ENCODE measurements at regions not wholly inside any gene's neighbourhood (a gene's known extent, or its start where the extent isn't known, plus 50 kb on each side); places are given as distances from the start of the nearest gene placed in this dataset.
"Not testable (repeated sequence)": the region's sequence is repeated elsewhere in the genome, so short reads cannot be mapped to it uniquely, and the experiment has no call there.

DNA sequence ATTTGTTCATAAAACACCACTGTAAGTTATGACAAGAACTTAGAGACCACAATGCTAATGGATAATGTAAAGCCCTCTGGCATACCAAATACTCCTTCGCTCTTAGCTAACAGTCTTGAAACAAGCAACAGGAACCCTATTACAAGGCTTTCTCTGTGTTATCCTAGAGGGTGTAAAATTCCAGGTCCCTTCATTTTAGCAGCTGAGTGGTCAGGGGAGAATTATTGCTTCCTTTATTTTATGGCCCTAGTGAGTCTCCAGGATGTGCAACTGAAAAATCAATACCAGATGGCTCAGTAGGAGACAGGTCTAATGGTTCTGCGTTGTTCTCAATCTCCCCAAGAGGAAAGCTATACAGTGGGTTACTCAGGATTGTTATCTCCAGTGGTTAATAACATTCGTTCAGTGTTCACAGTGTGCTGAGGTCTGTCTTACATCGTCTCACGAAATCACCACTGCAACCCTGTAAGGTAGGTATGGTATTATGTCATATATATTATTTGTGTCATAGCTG, 172.7 kb upstream of the CNOT2 start:
- DNase-seq, result no peak

DNA sequence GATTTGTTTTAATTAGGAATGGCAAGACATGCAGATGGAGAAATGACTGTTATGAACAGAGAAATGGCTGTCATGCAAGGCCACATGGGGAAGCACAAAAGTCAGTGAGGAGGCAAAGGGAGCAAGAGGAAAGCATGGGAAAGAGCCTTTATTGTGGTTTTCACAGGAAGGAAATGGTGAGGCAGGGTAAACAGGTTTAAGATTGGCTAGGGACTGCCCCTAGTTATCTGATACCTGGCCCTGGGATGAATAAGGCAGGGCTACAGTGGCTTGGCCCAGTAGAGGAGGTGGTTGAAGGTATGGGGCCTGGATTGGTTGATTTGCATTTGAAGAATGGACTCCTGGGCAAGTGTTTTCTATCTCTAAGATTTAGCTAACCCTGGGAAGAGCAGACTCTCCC, 168.7 kb upstream of the CNOT2 start:
- DNase-seq, result no peak

DNA sequence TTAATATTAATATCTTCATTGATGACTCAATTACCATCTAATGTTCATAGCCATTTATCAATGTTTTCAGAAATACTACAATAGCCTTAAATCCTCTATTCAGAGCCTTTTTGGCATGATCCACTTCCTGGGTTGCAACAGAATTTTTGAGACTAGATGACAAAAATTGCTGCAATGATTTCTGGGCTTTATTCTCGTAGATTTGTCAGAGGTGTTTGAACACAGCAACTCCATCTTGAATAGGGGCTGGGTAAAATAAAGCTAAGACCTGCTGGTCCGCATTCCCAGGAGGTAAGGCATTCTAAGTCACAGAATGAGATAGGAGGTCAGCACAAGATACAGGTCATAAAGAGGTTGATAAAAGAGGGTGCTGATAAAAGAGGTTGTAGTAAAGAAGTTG, 165.8 kb upstream of the CNOT2 start:
- DNase-seq, result no peak

DNA sequence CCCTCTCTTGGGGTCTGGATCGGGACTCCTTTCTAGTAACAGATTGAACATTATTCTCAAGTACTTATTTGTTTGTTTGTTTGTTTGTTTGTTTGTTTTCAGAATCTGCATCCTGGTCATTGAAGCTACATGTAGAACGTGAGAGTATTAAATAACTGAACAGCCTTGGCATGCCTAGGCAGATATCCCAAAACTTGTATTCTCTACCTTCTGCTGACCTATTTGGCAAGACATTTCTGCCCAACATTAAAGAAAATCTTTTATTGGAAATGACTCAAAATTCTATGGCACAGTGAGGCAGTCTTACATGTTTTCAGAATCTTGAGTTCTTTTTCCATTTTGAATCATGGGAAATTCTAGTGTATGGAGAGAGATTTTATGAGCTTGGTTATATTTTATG, 165.1 kb upstream of the CNOT2 start:
- DNase-seq, result no peak

DNA sequence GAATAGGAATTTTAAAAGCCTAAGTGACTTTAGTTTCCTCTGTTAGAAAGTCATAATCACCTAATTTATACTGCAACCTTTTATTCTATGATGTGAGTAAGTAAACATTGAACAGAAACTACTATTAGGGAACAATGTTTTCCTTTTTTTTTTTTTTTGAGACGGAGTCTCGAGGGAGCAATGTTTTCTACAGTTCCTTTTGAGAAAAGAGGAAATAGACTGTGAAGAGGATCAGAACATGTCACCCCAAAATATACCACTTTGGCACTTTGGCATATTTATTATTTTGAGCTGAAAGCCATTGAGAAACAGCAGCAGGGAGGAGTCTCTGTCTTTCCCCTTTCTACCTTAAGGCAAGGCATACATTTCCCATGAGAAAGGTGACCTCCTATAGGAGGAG, 162.7 kb upstream of the CNOT2 start:
- DNase-seq, result no peak

DNA sequence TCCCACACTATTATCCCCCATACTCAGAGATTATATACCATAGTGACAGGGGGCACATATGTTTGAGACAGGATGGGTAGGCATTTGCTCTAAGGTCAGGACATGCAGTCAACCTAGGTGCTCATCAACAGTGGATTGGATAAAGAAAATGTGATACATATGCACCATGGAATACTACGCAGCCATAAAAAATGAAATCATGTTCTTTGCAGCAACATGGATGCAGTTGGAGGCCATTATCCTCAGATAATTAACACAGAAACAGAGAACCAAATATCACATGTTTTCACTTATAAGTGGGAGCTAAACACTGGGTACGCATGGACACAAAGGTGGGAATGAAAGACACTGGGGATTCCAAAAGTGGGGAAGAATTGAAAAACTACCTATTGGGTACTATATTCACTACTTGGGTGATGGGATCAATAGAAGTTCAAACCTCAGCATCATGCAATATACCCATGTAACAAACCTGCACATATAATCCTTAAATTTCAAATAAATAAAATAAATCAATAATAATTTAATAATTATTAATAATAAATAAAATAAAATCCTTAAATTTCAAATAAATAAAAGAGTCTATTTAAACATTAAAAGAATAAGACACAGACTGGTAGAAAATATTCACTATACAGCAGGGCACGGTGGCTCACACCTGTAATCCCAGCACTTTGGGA, 160.1 kb upstream of the CNOT2 start:
- DNase-seq, result no peak

DNA sequence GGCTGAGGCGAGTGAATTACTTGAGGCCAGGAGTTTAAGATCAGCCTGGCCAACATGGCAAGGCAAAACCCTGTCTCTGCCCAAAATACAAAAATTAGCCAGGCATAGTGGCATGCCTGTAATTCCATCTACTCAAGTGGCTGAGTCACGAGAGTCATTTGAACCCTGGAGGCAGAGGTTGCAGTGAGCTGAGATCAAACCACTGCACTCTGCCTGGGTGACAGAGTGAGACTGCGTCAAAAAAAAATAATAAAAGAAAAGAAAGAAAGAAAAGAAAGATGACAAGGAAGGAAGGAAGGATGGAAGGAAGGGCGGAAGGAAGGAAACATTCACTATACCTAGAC, 159.6 kb upstream of the CNOT2 start:
- no peak for DNase-seq

DNA sequence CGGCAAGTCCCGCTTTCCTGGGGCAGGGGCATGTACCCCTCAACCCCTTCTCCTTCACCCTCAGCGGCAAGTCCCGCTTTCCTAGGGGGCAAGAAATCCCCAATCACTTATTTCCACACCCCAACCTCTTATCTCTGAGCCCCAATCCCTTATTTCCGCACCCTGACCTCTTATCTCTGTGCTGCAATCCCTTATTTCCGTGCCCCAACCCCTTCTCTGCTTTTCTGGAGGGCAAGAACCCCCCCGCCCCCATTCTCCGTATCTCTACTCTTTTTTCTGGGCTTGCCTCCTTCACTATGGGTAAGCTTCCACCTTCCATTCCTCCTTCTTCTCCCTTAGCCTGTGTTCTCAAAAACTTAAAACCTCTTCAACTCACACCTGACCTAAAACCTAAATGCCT, 156.9 kb upstream of the CNOT2 start:
- DNase-seq, result not testable (repeated sequence)

DNA sequence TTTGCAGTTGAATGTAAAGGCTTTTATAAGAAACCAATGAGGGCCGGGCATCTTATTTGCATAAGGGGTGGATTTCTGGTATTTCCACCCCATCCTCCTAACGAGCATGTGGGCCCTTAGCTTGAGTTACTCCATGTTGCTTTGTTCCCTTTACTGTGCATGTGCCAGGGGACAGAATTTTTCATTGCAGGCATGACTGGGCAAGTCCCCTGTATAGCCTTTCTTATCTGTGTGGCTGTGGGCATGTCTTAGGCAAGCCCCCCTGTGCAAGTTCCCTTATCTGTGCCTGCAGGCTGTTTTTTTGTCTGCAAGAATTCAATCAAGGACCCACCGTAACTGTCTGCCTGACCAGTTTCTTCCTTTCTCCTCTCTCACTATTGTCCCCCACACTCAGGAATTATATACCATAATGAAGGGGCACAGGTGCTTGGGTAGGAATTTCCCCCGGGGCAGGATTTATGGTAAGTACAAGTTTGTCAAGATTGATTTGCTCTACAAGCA, 152.2 kb upstream of the CNOT2 start:
- no peak for DNase-seq

DNA sequence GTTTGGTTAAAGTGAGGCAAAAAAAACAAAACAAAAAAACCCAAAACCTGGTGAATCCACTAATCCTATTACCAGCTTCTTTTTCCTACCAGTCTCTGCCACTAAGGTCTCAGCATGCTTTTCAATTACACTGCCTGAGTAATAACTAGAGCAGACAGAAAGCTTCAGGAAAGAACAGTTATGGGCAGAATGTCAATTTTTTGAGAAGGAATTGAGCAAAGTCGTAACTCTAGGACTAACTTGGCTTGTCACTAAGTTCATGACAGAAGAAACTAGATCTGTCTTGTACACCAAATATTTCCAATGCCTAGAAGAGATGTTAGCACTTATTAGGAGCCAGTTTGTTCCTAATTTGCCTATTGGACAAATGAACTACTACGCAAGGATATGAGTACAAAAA, 148.8 kb upstream of the CNOT2 start:
- DNase-seq, result peak in 1 of 14 donors; percentile 51

DNA sequence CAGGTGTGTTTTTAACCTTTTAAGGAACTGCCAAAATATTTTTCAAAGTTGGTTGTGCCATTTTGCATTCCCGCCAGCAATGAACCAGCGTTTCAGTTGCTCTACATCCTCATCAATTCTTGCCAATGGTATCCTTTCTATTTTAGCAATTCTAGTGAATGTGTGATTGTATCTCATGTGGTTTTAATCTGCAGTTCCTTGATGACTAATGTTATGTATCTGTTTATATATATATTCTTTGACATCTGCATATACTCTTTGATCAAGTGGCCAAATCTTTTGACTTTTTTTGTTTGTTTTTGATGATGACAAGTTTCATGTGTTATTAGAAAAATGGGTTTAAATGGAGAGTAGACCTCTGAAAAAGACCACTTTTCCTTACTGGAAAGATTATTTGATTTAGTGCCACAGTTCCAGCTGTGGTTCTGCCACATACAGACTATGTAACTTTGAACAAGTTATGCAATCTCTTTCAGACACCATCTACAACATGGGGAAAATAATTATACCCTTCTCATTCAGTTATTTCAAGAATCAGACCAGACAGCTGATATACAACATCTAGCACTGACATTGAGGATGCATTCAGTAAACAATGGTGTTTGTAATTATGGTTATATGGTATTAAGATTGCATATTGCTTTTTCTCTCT, 146.3 kb upstream of the CNOT2 start:
- DNase-seq, result no peak

DNA sequence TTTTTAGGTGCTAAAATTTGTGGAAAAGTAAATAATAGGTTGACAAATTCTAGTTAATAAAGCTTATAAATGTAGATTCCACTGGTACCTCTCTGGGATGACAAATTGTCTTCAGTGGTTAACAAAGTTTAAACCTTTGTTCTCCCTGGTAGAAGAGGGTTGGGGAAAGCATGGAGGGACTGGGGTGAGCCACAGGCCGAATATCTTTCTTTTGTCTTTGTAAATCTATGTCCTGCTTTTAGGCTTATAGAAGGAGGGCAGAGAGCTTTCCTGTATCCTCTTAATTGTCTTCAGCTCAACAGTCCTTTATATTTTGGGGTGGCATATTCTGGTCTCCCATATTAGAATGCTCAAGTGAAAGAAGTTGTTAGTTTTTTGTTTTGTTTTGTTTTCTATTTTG, 142.2 kb upstream of the CNOT2 start:
- no peak for DNase-seq

DNA sequence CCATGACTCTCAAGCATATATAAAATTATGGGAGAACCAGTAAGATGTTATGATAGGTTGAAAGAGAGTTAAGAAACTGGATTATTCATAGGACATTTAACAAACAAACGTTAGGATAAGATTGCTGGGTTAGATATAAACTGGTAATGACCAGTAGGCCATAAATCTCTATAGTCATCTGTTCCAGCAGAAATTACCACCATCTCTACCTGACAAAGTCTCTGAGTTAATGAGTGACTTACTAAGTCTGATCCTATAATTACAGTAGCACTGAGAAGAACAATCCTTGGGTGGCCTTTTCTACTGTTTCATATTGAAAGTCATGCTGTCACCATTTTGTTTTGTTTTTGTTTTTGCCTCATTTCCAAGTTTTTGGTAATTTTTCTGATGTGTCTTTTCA, 136.9 kb upstream of the CNOT2 start:
- no peak for DNase-seq

DNA sequence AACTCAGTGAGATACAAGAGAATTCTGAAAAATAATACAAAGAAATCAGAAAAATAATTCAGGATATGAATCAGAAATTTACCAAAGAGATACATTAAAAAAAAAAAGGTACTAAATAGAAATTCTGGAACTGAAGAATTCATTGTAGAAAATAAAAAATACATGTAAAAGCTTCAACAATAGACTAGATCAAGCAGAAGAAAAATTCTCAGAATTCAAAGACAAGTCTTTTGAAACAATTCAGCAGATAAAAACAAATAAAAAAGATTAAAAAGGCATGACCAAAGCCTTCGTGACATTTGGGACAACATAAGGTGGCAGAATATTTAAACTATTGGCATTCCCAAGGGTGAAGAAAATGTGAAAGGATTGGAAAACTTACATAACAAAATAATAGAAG, 133.1 kb upstream of the CNOT2 start:
- no peak for DNase-seq

DNA sequence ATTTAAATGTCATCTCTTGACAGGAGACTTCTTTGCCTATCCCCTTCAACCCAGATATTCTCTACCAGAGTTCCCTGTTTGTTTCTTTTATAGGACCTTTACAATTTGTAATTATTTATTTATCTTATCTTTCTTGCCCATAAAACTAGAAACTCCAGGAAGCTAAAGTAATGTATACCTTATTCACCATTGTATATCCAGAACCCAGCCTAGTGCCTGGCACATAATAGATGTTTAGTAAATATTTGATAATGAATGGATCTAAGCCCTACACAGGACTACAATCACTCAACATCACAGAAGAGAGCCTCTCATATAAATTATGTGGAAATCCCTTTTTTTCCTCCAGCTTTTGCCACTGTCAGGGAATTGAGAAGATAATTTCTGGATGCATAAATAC, 125.6 kb upstream of the CNOT2 start:
- no peak for DNase-seq

DNA sequence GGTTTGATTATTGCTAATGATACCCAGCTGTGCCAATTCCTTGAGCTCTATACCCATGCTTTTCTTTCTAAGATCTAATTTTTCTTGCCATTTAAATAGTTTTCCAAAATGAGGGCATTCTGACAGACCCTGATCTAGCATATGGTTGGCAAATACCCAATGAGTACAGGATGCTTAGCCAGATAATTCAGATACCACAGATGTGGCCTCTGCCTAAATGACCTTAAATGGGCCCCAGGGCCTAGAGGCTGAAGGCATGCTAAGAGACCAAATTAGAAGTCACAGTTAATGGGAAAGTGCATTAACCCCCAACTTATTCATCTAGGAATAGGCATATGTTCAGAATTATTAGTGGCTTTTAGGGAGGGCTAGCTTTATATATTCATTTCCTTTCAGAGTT, 122.3 kb upstream of the CNOT2 start:
- DNase-seq, result no peak

DNA sequence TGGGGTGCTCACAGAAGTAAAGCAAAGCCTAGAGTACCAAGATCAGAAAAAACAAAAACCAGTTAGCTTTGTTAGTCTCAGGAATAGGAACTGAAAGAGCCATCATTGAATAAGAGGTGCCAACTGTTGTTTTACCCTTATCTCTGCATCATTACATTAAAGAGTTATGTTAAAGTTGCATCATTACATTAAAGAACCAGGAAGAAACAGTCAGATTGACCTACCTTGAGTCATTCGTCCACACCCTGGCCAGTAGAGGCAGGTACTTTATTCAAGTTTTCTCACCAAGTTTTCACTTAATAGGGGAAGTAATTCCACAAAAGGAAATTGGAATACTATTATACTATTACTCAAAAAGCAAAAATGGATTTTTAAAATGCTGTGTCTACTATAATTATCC, 121.7 kb upstream of the CNOT2 start:
- DNase-seq, result no peak

DNA sequence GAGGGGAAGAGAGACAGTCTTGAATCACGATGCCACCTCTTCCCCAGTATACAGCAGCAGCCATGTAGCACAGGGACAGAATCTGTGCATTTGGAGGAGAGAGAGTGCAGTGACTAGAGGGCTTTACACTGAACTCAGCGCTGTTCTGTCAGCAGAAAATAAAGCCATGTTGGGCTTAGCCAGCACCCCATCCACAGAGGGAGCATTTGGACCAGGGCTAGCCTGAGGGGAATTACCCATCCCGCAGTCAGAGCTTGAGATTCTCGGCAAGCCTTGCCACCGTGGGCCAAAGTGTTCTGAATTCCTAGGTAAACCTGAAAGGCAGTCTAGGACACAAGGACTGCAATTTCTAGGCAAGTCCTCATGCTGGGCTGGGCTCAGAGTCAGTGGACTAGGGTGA, 120.4 kb upstream of the CNOT2 start:
- DNase-seq, result peak in 4 of 14 donors; percentile 1 to 53 (median 3)

DNA sequence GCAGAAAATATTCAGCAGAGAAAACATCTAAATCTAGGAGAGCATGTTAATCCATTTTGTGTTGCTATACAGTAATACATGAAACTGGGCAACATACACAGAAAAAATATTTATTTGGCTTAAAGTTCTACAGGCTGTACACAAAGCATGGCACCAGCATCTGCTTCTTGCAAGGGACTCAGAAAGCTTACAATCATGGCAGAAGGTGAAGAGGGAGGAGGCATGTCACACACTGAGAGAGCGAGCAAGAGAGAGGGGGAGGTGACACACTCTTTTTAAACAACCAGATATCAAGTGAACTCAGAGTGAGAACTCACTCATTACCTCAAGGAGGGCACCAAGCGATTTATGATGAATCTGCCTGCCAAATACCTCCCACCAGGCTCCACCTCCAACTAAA, 94.2 kb upstream of the CNOT2 start:
- DNase-seq, result no peak

DNA sequence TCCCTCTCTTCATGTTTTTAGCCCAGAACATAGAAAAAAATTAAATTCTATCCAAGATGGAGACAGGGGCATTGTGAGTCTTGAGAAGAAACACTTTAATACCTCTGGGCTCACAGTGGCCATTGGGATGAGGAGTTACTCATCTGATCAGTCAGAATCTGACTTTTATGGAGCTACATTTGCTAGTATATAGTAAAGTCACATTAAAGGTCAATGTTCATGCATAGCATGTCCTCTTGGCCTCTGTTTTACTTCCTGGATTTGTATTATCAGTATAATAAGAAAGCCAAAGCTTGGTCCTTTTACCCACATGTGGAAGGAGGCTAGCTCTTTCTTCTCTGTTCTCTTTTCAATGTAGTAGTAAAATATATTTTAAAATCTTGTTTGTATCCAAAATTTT, 93.6 kb upstream of the CNOT2 start:
- no peak for DNase-seq

DNA sequence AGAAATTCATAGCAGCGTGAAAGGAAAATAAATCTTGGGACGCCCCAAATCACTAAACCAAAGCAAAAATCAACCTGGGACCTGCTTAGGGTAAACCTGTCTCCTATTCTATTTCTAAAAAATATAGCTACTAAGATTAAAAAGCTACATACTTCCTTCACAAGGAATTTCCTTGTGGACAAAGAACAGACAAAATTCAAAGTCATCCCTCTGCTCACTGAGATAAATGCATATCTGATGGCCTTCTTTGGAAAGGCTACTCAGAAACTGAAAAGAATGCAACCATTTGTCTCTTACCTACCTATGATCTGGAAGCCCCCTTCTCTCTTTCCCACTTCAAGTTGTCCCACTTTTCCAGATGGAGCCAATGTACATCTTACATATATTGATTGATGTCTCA, 93.0 kb upstream of the CNOT2 start:
- DNase-seq, result no peak

DNA sequence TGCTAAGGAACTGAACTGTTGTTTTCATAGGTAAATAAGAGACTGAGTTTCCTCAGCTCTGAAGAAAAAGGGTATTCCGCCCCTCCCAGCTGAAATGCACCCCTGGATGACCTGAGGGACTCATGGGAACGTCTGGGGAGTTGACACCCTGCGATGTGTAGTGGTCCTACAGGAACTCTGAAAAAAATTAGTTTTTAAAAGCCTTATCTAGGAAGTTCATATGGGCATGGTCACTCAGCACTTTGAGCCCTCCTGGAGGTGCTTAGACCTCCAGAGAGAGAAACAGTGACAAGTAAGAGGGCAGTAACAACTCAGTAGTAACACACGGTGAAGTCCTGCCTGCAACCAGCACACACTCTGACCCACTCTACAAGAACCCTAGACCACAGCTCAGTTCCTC, 91.2 kb upstream of the CNOT2 start:
- no peak for DNase-seq

DNA sequence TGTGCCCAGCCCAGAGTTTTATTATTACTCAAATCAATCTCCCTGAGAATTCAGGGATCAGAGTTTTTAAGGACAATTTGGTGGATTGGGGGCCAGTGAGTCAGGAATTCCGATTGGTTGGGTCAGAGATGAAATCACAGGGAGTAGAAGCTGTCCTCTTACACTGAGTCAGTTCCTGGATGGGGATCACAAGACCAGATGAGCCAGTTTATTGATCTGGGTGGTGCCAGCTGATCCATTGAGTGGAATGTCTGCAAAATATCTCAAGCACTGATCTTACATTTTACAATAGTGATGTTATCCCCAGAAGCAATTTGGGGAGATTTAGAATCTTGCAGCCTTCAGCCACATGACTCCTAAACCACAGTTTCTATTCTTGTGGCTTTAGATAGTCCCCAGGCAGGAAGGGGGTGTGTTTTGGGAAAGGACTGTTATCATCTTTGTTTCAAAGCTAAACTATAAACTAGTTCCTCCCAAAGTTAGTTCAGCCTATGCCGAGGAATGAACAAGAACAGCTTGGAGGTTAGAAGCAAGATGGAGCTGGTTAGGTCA, 89.1 kb upstream of the CNOT2 start:
- DNase-seq, result no peak

DNA sequence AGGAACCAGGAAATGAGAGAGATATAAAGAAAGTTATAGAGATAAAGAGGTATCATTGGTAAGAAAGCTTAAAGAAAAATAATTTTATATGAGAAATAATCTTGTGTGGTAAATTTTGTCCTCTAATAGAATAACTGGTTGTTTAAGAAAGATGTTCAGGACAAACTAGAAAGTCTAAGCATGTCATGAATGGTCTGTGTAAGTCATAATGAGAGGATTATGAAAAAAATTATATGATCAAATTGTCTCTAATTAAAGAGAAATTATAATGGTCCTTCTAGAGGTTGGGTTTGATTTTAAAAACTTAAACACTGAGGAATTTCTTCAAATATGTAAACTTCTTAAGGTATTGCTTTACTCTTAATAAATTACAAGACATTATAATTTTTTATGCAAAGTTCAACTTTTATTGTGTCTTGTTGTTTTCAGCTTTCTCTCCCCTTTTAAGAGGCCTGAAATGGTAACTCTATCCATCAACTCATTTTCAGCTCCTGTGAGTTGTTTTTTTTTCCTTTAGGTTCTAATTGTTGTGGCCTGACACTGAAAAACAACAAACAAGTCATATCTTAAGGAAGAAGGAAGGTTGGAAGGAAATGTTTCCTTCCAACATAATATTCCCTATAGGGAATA, 88.2 kb upstream of the CNOT2 start:
- DNase-seq, result no peak
